ENCODE measurements at regions not wholly inside any gene's neighbourhood (a gene's known extent, or its start where the extent isn't known, plus 50 kb on each side); places are given as distances from the start of the nearest gene placed in this dataset.

DNA sequence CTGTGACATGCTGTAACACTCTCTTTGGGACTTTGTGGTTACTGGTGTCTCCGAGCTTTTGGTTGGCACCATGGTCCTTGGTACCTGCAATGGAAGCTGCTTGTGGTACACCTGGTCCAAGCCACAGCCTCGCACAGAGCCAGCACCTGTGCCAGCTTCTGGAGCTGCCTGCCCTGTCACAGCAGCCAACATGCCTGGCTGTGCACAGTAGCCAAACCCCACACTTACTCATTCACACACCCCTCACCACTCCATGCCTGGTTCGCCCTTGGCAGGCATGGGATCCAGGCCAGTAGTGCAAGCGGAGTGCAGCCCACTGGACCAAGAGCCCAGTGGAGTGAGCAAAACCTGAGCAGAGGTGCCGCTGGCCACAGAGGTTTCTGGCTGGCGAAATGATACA, 459.9 kb downstream of the TBC1D32 start:
- in situ Hi-C loops (cut with HindIII; ENCODE audit: low pct_unique_long_range_greater_than_20kb, low sequenced_read_pairs) (no loop called here), intact Hi-C loops (cut with micrococcal nuclease; ENCODE audit: unreplicated experiment) (no loop called here)
- no peak overlapping the region for H3K4me3 ChIP-seq (ENCODE audit: low read depth in 2 of 2, low read length in 2 of 2)
- TF ChIP-seq, protein P1, sequence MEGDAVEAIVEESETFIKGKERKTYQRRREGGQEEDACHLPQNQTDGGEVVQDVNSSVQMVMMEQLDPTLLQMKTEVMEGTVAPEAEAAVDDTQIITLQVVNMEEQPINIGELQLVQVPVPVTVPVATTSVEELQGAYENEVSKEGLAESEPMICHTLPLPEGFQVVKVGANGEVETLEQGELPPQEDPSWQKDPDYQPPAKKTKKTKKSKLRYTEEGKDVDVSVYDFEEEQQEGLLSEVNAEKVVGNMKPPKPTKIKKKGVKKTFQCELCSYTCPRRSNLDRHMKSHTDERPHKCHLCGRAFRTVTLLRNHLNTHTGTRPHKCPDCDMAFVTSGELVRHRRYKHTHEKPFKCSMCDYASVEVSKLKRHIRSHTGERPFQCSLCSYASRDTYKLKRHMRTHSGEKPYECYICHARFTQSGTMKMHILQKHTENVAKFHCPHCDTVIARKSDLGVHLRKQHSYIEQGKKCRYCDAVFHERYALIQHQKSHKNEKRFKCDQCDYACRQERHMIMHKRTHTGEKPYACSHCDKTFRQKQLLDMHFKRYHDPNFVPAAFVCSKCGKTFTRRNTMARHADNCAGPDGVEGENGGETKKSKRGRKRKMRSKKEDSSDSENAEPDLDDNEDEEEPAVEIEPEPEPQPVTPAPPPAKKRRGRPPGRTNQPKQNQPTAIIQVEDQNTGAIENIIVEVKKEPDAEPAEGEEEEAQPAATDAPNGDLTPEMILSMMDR (IDR thresholded peaks at IDR 0.05) = no peak
- TF ChIP-seq TCF7L2 (IDR thresholded peaks at IDR 0.05; ENCODE audit: low read depth, low read length) (no peak), POLR2AphosphoS5 (IDR thresholded peaks at IDR 0.05; ENCODE audit: low read depth, low read length) (no peak), SIN3A (IDR thresholded peaks at IDR 0.05; ENCODE audit: borderline replicate concordance, insufficient read depth, low read depth, low read length) (no peak)
- TF ChIP-seq, protein P2, sequence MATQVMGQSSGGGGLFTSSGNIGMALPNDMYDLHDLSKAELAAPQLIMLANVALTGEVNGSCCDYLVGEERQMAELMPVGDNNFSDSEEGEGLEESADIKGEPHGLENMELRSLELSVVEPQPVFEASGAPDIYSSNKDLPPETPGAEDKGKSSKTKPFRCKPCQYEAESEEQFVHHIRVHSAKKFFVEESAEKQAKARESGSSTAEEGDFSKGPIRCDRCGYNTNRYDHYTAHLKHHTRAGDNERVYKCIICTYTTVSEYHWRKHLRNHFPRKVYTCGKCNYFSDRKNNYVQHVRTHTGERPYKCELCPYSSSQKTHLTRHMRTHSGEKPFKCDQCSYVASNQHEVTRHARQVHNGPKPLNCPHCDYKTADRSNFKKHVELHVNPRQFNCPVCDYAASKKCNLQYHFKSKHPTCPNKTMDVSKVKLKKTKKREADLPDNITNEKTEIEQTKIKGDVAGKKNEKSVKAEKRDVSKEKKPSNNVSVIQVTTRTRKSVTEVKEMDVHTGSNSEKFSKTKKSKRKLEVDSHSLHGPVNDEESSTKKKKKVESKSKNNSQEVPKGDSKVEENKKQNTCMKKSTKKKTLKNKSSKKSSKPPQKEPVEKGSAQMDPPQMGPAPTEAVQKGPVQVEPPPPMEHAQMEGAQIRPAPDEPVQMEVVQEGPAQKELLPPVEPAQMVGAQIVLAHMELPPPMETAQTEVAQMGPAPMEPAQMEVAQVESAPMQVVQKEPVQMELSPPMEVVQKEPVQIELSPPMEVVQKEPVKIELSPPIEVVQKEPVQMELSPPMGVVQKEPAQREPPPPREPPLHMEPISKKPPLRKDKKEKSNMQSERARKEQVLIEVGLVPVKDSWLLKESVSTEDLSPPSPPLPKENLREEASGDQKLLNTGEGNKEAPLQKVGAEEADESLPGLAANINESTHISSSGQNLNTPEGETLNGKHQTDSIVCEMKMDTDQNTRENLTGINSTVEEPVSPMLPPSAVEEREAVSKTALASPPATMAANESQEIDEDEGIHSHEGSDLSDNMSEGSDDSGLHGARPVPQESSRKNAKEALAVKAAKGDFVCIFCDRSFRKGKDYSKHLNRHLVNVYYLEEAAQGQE (IDR thresholded peaks at IDR 0.05; ENCODE audit: insufficient read depth in 1 of 2, low read depth in 2 of 2, low read length in 1 of 2) = no peak
- no TSS peak for BruUV-seq (replicated peaks)
- no peaks in the 10 kb centered on the region for H3K27me3 ChIP-seq (ENCODE audit: control insufficient read depth, insufficient read depth, low read length)
- no peaks in the 10 kb centered on the region for H3K9me3 ChIP-seq (ENCODE audit: control insufficient read depth, insufficient read depth, low read depth, low read length)
- H3K36me3 ChIP-seq (ENCODE audit: control insufficient read depth, insufficient read depth, low read length) = no peaks in the 10 kb centered on the region
- POLR2A ChIA-PET = no interaction called here
- CTCF ChIA-PET = no interaction called here
- no peak overlapping the region for H3K27ac ChIP-seq (ENCODE audit: low read length)
- ATAC-seq = no peak
- no peak for DNase-seq (ENCODE audit: low read depth, low spot score)
- H3K4me1 ChIP-seq (ENCODE audit: control insufficient read depth, insufficient read depth, low read length) = no peaks in the 10 kb centered on the region

DNA sequence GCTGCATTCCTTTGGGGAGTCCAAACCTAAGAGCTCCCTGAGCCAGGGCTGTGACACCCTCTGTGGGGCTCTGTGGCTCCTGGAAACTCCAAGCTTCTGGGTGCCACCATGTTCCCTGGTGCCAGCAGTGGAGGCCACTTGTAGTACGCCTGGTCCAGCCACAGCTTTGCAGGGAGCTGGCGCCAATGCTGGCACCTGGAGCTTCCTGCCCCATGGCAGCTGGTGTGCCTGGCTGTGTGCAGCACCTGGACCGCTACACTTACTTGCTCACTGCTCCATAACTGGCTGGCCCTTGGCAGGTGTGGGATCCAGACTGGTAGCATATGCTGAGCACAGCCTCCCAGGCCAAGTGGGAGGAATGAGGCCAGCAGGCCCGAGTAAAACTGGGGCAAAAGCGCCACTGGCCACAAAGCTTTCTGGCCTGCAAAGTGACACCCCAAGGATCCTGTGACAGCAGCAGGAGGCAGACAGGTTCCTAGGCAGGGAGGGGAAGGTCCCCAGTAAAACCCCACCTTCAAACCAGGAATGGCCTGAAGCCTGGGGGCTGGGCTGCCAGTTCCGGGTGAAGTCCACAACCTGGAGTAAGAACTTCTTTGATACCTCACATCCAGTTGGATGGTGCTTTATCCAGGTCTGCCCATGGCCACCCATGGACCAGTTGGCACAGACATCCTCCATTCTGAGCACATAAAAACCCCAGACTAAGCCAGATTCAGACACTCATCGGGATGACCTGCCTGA, 461.0 kb downstream of the TBC1D32 start:
- Histone ChIP-seq H3K9me3 (ENCODE audit: control insufficient read depth, insufficient read depth, low read depth, low read length) (no peaks in the 10 kb centered on the region), H3K27me3 (ENCODE audit: control insufficient read depth, insufficient read depth, low read length) (no peaks in the 10 kb centered on the region), H3K36me3 (ENCODE audit: control insufficient read depth, insufficient read depth, low read length) (no peaks in the 10 kb centered on the region), H3K4me1 (ENCODE audit: control insufficient read depth, insufficient read depth, low read length) (no peaks in the 10 kb centered on the region), H3K4me3 (ENCODE audit: low read depth in 2 of 2, low read length in 2 of 2) (no peak overlapping the region), H3K27ac (ENCODE audit: low read length) (no peak overlapping the region)
- CTCF ChIA-PET = no interaction called here
- BruUV-seq (replicated peaks) = no TSS peak
- DNase-seq (ENCODE audit: low read depth, low spot score) (no peak), ATAC-seq (no peak)
- intact Hi-C loops (cut with micrococcal nuclease; ENCODE audit: unreplicated experiment) (no loop called here), in situ Hi-C loops (cut with HindIII; ENCODE audit: low pct_unique_long_range_greater_than_20kb, low sequenced_read_pairs) (no loop called here)
- TF ChIP-seq, protein P1 (IDR thresholded peaks at IDR 0.05) = no peak
- TF ChIP-seq POLR2AphosphoS5 (IDR thresholded peaks at IDR 0.05; ENCODE audit: low read depth, low read length) = no peak
- TF ChIP-seq, protein P2 (IDR thresholded peaks at IDR 0.05; ENCODE audit: insufficient read depth in 1 of 2, low read depth in 2 of 2, low read length in 1 of 2) = no peak
- TF ChIP-seq SIN3A (IDR thresholded peaks at IDR 0.05; ENCODE audit: borderline replicate concordance, insufficient read depth, low read depth, low read length) = no peak
- TF ChIP-seq TCF7L2 (IDR thresholded peaks at IDR 0.05; ENCODE audit: low read depth, low read length) = no peak
- POLR2A ChIA-PET = no interaction called here
